T47D (cell line): ENCODE measurements at regions not wholly inside any gene's neighbourhood (a gene's known extent, or its start where the extent isn't known, plus 50 kb on each side); places are given as distances from the start of the nearest gene placed in this dataset.
"Not testable (repeated sequence)": the region's sequence is repeated elsewhere in the genome, so short reads cannot be mapped to it uniquely, and the experiment has no call there.

Experiments used
- DNase-seq, 2 experiments: peaks; one replicate each; pipeline versions ENCODE4 v3.0.0 to v3.0.0-alpha.2; 2011 to 2012; ENCODE audit warnings: low read depth in 1 of 2, low spot score in 1 of 2
- JUND ChIP-seq: IDR thresholded peaks from 2 replicates; pipeline ENCODE4 v1.6.1; 2012; ENCODE audit warnings: low read depth
- in situ Hi-C: cut with HindIII; loops from 2 replicates; pipeline ENCODE4 v1.10.0; 2016; ENCODE audit warnings: low sequenced_read_pairs, low pct_unique_long_range_greater_than_20kb

DNA sequence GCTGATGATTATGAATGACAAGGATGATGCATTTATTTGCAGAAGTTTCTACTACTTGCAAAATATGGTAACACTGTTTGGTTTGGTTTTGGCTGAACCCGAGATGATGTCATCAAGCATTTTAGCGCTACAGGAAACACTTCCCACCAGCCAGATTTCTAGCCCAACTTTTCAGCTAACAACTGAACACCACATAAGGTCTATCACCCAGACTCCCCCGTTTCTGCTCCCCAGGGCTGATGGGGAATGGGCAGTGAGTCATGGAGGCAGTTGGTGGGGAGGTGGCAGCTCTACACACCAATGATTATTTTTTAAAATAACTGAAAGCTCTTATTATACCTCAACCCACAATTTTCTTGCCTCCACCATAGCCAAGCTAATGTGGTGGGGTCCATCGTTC is 302.9 kb downstream of the CEMIP2 start:
- no peak for TF ChIP-seq JUND
- in situ Hi-C loops, result no loop called here
- no peak for DNase-seq

DNA sequence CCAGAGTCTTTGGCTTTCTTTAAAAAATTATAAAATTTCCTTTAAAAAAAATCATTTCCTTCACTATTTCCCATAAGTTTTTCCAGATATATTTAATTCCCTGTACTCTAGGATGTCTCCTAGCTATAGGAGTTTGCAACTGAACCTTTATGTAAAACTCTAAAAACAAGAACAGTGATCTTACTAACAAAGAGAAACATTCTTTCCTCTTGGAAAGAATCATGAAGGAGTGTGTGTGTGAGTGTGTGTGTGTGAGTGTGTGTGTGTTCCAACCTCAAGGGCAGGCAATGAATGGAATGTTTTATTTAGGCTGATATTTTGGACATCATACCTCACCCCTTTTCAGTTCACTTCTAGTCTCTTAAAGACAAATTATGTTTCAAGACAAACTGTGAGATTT is 309.2 kb downstream of the CEMIP2 start:
- in situ Hi-C loops, result no loop called here
- DNase-seq, result no peak

DNA sequence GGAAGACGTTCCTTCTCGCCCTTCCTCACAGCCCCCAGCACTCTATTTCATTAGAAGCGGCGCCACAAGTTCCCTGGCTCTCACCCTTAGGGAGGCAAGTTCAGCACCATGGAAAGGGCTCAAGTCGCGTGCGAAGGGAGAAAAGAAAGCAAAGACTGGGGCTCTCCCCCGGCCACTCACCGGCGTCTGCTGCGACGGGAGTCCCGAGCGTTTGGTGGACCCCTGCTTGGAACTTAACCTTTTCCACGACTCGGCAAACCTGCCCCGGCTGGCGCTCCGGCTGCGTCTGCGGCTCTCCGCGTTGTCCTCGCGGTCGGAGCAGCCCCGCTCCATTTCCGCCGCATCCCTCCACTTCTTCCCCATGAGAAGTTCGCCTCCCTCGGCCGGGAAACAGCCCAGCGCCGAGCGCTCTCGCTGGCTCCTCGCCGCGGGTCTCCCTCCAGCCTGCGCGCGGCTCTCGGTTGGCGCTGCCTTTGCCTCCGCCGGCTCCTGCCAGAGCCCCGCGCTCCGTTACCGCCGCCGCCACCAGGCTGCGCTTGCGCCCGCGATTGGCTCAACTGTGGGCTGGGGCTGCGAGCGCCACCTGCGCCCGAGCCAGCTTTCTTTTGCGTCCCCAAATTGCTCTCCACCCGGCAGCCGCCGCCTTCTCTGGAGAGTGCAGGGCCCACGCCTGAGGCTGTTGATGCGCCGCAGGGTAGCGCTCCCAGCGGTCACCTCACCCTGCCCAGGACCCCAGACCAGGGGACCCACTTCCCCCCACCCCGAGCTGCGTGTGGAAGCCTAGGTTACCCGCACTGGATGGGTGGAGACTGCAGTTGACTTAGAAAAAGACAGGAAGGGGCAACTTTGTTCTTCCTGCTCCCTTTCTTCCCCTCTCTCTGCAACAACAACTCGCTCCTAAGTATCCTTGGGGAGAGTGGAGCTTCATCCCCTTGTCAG is 321.6 kb downstream of the CEMIP2 start:
- TF ChIP-seq JUND, result no peak
- in situ Hi-C loops, result no loop called here
- peak; percentile 33 to 54 for DNase-seq

More for the DNA sequence above, 309.2 kb downstream of the CEMIP2 start:
- no peak for TF ChIP-seq JUND

DNA sequence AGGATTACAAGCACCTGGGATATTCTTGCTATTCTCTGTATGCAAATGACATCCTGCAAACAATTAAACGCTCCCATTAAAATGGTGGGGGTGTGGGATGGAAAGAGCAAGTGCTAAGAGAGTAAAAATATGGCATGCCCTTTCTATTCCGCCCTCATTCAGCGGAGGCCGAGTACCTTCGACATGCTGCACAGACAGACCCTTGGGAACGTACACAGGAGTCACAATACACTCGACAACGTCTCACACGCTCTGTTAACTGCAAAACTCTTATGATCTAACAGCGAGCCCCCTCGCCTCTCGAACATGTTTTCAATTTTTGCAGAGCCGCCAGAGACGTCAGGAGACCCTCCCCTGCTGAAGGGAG is 322.2 kb downstream of the CEMIP2 start:
- in situ Hi-C loops, result no loop called here
- no peak for DNase-seq
- TF ChIP-seq JUND, result no peak

DNA sequence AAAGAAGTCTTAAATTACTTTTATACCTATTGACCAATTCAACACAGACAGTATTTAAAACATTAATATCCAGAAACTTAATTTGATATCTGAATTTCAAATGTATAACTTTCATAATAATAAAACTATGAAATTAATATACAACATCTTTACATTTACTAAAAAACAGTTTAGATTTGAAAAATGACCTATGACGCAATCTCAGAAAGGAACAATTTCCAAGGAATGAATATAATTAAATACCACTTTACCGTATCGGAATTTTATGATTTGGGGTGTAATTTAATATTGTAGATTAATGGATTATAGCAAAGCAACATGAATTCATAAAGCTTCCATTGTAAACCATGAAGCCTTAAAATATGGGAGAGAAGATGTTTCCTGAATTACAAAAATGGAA is 321.5 kb upstream of the TRPM3 start:
- no peak for TF ChIP-seq JUND
- in situ Hi-C loops, result no loop called here
- no peak for DNase-seq

DNA sequence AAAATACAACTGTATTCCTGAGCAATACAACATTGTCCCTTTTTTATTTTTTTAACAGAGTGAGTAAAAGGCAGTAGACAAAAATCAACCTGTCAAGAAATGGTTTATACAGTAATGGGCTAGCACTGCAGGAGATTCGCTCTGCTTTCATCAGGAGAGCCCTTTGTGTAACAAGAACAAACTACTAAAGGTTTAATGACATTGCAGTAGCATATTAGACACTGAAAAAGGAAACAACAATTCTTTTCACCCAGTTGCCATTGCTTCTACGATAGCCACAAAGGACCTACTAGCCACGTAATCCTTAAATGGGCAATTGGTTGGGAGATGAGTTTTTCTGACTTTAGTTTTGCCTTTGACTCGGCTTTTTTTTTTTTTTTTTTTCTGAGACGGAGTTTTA is 319.8 kb upstream of the TRPM3 start:
- TF ChIP-seq JUND, result no peak
- in situ Hi-C loops, result no loop called here
- DNase-seq, result no peak

DNA sequence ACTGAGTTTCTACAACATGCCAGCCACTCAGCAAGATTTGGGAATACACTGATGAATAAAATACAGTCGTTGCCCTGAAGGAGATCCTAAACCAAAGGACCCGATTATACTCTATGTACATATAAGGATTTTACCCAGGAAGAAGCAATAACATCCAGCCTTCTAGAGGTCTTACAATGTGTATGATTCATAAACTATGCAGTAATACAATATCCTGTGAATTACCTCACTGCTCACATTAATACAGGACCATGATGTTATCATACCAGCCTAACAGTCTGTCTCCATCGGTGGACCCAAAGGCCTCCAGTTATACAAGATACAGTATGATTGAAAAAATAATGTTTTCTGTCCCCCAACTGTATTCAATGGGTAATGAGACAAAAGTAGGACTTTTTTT is 310.5 kb upstream of the TRPM3 start:
- DNase-seq, result no peak
- in situ Hi-C loops, result no loop called here
- TF ChIP-seq JUND, result no peak

DNA sequence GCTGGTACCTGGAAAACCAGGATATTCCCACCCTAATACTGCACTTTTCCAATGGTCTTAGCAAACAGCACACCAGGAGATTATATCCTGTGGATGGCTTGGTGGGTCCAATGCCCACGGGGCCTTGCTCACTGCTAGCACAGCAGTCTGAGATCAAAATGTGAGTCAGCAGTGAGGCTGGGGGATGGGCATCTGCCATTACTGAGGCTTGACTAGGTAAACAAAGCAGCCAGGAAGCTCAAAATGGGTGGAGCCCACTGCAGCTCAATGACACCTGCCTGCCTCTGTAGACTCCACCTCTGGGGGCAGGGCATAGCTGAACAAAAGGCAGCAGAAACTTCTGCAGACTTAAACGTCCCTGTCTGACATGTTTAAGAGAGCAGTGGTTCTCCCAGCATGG is 285.9 kb upstream of the TRPM3 start:
- DNase-seq, in situ Hi-C loops: not testable (repeated sequence)

DNA sequence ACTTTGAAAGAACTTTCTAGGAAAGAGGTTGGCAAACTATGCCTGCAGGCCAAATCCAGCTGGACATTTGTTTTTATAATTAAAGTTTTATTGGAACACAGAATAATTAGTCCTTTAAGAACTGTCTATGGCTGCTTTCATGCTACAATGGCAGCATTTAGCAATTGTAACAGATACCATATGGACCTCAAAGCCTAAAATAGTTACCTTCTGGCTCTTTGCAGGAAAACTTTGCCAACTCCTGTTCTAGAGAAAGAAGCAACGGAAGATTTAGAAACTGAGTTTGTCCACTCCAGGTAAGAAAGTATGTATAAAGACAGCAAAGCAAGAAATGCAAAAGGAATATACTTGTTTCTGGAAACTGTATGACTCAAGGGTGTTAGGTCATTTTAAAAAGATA is 281.7 kb upstream of the TRPM3 start:
- TF ChIP-seq JUND, result no peak
- DNase-seq, result no peak
- in situ Hi-C loops, result no loop called here

DNA sequence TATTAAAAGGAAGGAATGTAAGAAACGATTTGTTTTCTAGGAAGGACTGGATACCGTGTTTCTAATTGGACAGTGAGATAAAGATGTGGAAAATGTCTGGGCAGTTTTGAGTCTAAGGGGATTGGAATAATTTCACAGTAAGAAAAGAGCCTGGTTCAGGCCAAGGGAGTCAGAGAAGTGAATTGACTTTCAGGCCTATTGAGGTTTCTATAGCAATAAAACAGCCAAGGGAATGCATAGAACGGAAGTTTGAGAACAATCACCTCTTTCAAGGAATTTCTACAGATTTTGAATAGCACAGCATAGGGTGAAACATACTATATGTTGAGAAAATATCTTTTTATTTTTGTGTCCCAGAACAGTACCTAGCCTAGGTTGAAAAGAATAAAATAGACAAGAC is 271.6 kb upstream of the TRPM3 start:
- in situ Hi-C loops, result no loop called here
- TF ChIP-seq JUND, result no peak
- DNase-seq, result no peak

DNA sequence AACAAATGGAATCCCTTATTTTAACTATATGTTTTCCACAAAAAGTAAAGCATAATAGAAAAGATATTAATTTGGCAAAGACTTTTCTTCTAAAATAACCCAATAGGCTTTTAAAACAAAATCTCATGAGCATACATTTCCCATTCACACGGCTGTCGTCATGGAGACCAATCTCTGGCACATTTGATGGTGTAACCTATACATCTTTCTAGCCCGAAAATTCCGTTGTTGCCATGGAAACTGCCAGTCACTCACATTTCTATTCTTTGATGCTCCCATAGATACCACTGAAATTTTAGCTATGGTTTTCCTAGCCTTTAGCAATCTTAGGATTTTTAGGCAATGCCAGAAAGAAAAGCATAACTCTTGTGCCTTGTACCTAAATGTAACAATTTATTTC is 262.9 kb upstream of the TRPM3 start:
- TF ChIP-seq JUND, result no peak
- DNase-seq, result no peak
- in situ Hi-C loops, result no loop called here

DNA sequence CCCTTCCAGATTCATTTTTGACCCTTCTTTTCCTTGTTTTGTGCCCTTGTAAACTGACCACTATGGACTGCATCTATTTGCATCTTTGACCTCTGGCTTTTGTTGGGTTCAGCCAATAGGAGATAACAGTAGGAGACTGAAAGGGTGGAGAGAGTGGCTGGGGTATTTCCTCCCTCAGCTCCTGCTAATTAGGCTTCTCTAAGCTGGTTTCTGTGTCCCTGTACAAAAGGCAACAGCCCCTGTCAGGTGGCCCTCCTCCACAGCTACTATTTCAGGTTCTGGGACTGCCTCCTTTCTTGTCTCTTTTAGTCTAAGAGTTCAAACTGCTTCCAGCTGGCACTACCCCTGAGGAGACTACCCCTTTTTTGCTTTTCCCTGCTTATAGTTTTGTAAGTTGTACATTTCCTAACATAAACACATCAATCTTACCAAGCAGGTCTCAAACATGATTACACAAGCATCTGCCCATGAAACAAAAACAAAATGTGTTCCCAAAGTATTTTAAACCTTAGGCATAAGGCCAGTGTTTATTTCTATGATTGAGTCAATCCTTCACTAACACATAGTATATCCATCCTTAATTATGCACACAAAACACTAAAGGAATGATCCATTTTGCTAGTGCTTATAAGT is 262.0 kb upstream of the TRPM3 start:
- no peak for TF ChIP-seq JUND
- in situ Hi-C loops, result no loop called here
- DNase-seq, result no peak

DNA sequence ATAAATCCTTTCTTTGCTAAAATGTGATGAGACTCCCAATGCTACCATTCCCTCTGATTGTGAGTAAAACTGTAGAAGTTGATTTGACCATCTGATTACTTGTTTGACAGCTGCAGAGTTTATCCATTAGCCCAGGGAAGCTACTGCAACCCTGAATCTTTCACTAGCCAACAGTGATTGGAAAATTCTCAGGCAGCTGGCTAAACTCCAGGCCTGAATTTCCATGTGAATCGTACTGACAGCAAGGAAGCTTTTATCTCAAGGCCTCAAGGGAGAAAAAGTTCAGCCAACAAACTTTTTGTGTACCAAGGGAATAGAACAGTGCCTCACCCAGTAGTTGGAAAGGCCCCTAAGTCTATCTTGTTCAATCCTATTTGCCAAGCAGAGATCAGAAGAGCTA is 246.7 kb upstream of the TRPM3 start:
- in situ Hi-C loops, result no loop called here
- TF ChIP-seq JUND, result no peak

More for the DNA sequence above, 246.7 kb upstream of the TRPM3 start:
- DNase-seq, result no peak
